ENCODE measurements at regions not wholly inside any gene's neighbourhood (a gene's known extent, or its start where the extent isn't known, plus 50 kb on each side); places are given as distances from the start of the nearest gene placed in this dataset.
A peak's percentile ranks its signal among the peaks of the same experiment; 100 is the strongest.

DNA sequence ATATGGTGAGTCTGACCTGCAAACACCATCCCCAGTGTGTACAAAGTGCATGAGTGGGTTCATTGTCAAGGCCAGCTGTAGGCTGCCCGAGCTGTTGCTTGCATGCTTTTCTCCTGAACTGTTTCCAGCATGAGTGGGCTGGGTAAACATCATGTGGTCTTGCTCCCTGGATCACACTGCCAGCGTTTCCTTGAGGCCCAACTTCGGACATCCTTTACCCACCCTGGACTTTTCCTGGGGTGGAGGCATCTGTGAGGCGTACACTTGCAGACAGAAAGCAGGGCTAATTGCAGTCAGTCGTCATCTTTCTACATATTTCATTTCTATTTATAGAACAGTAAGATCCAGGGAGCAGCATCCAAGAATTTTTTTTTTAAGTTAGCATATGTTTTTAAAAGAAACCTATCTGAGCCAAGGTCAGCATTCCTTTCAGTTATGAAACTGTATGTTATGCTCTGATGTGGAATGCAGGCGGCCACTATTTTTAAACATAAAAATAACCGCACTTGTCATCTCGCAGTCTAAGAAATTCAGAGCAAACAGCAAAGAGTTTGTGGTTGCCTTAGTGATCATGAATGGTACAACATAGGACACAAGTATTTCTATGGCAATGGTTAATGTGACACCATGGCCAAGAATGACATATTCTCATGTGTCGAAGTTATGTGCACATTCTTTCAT, 106.5 kb upstream of the DMRT1 start:
- no peak for FAIRE-seq

GRCh38 chr9:737400-738120, 103.9 kb upstream of the DMRT1 start:
- no peaks in the 10 kb centered on the region for H3K9me3 ChIP-seq
- CTCF ChIA-PET: interaction anchor here (0.7 to 2.5 kb wide), 11 partner anchors 14 to 523 kb away, joined by 3 to 14 read pairs (median 3); partner anchors contain the start of gene DOCK8
- FAIRE-seq (no peak), ATAC-seq (no peak), DNase-seq (ENCODE audit: low read depth in 1 of 2, low spot score in 1 of 2) (no peak)
- H3K4me2 ChIP-seq: peak overlapping the region; percentile 53; the same call in 1 of the 3 replicates
- WGBS (ENCODE audit: missing lambda C conversion rate): 76% methylated on average over 7 of the region's 7 CpGs
- H3K27ac ChIP-seq: peak overlapping the region; percentile 52 to 81; a peak in 5 of 6 replicates
- no peak overlapping the region for H3K4me3 ChIP-seq
- POLR2A ChIA-PET: interaction anchor here (0.6 to 1.9 kb wide), 2 partner anchors 37 to 43 kb away, joined by 3 to 6 read pairs; no protein-coding TSS in a partner anchor
- peaks cover 34% of the 10 kb centered on the region for H3K4me1 ChIP-seq
- TF ChIP-seq, protein P1, sequence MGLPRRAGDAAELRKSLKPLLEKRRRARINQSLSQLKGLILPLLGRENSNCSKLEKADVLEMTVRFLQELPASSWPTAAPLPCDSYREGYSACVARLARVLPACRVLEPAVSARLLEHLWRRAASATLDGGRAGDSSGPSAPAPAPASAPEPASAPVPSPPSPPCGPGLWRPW (IDR thresholded peaks at IDR 0.05): no peak
- no peak for TF ChIP-seq ZSCAN20 (CRISPR knock-in tag; IDR thresholded peaks at IDR 0.05)
- TF ChIP-seq KDM1A (IDR thresholded peaks at IDR 0.05; ENCODE audit: low read depth): no peak
- TF ChIP-seq RAD21 (conservative IDR thresholded peaks at IDR 0.05 in 1 of 2, IDR thresholded peaks at IDR 0.05 in 1 of 2): no peak
- no peak for TF ChIP-seq SREBF2 (IDR thresholded peaks at IDR 0.05)
- TF ChIP-seq HEYL (CRISPR knock-in tag; IDR thresholded peaks at IDR 0.05): no peak
- TF ChIP-seq ZNF302 (CRISPR knock-in tag; IDR thresholded peaks at IDR 0.05): no peak
- no peak for TF ChIP-seq HOXA7 (CRISPR knock-in tag; IDR thresholded peaks at IDR 0.05)
- no peak for TF ChIP-seq ZC3H11A (IDR thresholded peaks at IDR 0.05)
- no peak for TF ChIP-seq CBX8 (IDR thresholded peaks at IDR 0.05)
- TF ChIP-seq NPAS2 (CRISPR knock-in tag; IDR thresholded peaks at IDR 0.05; ENCODE audit: borderline replicate concordance): no peak
- no peak for TF ChIP-seq NFE2L2 (conservative IDR thresholded peaks at IDR 0.05; ENCODE audit: low read length)
- TF ChIP-seq JUN (IDR thresholded peaks at IDR 0.05): no peak
- no peak for TF ChIP-seq POLR2A (IDR thresholded peaks at IDR 0.05; ENCODE audit: low read length)

More for the DNA sequence above, 106.5 kb upstream of the DMRT1 start:
- H3K27ac ChIP-seq: peak overlapping the region in 1 of 2 experiments; percentile 42; a peak in 3 of 6 replicates
- ChIA-PET CTCF (interaction anchor here (1.7 kb wide), 1 partner anchor 29 kb away, joined by 5 read pairs; no protein-coding TSS in a partner anchor), POLR2A (no interaction called here)
- H3K4me3 ChIP-seq: no peak overlapping the region
- H3K4me1 ChIP-seq: peaks cover 34% of the 10 kb centered on the region
- peak overlapping the region; percentile 28; the same call in 2 of the 3 replicates for H3K4me2 ChIP-seq
- H3K9me3 ChIP-seq: no peaks in the 10 kb centered on the region
- WGBS (ENCODE audit: missing lambda C conversion rate): 50% methylated on average over 9 of the region's 9 CpGs
- ATAC-seq (peak in 1 of 2 experiments; percentile 57; a peak in 3 of 6 replicates), DNase-seq (ENCODE audit: low read depth in 1 of 2, low spot score in 1 of 2) (peak in 1 of 2 experiments; percentile 22)
- no peak for TF ChIP-seq SMC3 (IDR thresholded peaks at IDR 0.05)
- no peak for TF ChIP-seq RFX5 (IDR thresholded peaks at IDR 0.05)
- no peak for TF ChIP-seq MAFK (IDR thresholded peaks at IDR 0.05; ENCODE audit: partially characterized antibody)
- TF ChIP-seq HOXB13 (CRISPR knock-in tag; IDR thresholded peaks at IDR 0.05; ENCODE audit: low read depth): no peak
- TF ChIP-seq HDAC2 (IDR thresholded peaks at IDR 0.05): no peak
- TF ChIP-seq MYC (IDR thresholded peaks at IDR 0.05; ENCODE audit: borderline replicate concordance, low read length): no peak
- no peak for TF ChIP-seq EP300 (IDR thresholded peaks at IDR 0.05)
- no peak for TF ChIP-seq CEBPB (IDR thresholded peaks at IDR 0.05)
- no peak for TF ChIP-seq BHLHE40 (IDR thresholded peaks at IDR 0.05; ENCODE audit: low read depth, low read length)
- no peak for TF ChIP-seq JUN (IDR thresholded peaks at IDR 0.05)
- no peak for TF ChIP-seq HOXB5 (CRISPR knock-in tag; IDR thresholded peaks at IDR 0.05)
- TF ChIP-seq, protein P2, sequence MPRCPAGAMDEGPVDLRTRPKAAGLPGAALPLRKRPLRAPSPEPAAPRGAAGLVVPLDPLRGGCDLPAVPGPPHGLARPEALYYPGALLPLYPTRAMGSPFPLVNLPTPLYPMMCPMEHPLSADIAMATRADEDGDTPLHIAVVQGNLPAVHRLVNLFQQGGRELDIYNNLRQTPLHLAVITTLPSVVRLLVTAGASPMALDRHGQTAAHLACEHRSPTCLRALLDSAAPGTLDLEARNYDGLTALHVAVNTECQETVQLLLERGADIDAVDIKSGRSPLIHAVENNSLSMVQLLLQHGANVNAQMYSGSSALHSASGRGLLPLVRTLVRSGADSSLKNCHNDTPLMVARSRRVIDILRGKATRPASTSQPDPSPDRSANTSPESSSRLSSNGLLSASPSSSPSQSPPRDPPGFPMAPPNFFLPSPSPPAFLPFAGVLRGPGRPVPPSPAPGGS (IDR thresholded peaks at IDR 0.05): no peak
- TF ChIP-seq KDM1A (IDR thresholded peaks at IDR 0.05; ENCODE audit: low read depth): no peak
- no peak for TF ChIP-seq NPAS2 (CRISPR knock-in tag; IDR thresholded peaks at IDR 0.05; ENCODE audit: borderline replicate concordance)

Measured in A549 (cell line).